HG02588 (cell line): ENCODE measurements at regions not wholly inside any gene's neighbourhood (a gene's known extent, or its start where the extent isn't known, plus 50 kb on each side); places are given as distances from the start of the nearest gene placed in this dataset.

Source experiments
- ATAC-seq: cut with Tn5 transposase; IDR thresholded peaks from one replicate; pipeline ENCODE4 v1.9.1; 2021; ENCODE audit warnings: mild to moderate bottlenecking, moderate library complexity; ENCODE audit not compliant: unreplicated experiment

DNA sequence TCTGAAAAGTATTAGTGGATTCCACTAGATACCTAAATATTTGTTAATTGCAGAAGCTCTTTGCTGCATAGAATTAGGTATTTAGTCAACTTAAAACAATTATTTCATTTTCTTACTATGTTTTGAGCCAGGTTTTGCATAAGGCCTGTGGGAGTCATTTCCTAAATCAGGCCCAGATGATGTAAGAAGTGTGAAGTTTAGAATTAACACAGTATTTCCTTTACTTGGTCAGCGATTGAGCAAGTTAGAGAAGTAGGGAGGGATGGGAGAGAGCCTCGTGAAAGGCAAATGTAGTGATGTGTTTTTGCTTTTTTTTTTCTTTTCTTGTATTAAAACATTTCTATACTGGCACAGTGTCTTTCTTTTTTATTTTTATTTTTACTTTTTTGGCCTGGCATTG, 711.1 kb downstream of the HDGFL1 start:
- no peak for ATAC-seq

- no peak for ATAC-seq
Measured at GRCh38 chr6:23282252-23283021, 713.1 kb downstream of the HDGFL1 start.

- ATAC-seq, result no peak
Measured at GRCh38 chr6:23293653-23294052, 724.3 kb downstream of the HDGFL1 start.

GRCh38 chr6:23301556-23301955, 732.2 kb downstream of the HDGFL1 start:
- no peak for ATAC-seq

DNA sequence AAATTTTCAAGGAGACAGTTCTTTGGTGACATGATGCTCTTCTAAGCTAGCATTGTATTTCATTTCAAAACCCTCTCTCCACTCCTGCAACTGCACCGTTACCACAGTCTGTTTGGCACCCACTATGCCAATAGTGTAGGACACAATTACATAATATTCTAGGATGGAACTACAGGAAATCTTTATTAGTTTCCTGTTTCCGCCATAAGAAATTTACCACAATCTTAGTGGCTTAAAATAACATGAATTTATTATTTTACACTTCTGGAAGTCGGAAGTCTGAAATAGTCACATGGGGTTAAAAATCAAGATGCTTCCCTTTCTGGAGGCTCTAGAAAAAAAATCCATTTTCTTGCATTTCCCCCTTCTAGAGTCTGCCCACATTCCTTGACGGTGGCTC, 733.1 kb downstream of the HDGFL1 start:
- no peak for ATAC-seq

- no peak for ATAC-seq
Measured at GRCh38 chr6:23305325-23305943, 736.1 kb downstream of the HDGFL1 start.

DNA sequence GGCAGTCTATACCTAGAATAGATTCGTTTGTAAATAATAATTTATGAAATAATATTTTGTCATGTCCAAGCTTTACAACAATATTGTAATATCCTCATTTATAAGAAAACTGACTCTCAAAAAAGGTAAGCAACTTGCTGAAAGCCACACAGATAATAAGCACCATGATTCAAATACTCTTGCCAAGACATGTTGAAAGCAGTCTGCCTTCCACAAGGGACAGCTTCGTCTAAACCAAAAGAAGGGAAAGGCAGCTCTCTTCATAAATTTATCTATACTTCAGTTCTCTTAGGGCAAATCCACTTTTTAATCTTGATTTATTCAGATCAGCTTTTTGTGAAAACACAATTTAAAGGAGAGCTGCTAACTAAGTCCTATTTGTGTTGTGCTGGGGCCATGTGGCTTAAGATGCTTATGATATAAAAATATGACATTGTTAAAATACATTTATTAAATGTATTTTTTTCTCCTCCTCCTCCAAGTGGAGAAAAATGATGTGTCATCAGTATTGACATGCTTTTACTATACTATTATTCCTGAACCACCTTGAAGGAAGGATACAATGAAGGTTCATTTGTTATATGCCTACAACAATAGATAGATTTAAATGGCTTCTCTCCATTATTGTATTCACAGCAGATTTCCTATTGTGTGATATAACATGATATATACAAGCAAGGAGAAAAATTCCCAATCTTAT, 737.0 kb downstream of the HDGFL1 start:
- ATAC-seq, result no peak

GRCh38 chr6:23307516-23307915, 738.1 kb downstream of the HDGFL1 start:
- ATAC-seq, result no peak

GRCh38 chr6:23308166-23308565, 738.8 kb downstream of the HDGFL1 start:
- no peak for ATAC-seq

- ATAC-seq, result no peak
Measured at GRCh38 chr6:23311211-23311610, 741.8 kb downstream of the HDGFL1 start.

DNA sequence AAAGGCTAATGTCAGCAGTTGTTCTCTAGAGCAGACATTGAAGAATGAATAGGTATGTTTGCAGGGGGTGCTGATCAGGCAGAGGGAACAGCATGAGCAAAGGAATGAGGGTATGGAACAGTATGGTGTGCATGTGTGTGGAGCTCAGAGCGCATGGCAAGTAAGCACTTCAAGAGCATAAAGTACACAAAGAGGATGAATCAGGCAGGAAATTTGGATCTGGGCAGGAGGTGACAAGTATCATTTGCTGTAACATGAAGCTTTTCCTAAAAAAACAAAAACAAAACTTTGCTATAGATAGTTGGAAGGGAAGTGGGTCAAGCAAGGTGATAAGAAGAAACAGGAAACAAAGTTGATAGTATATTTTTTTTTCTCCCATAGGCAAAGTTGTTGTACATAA, 746.8 kb downstream of the HDGFL1 start:
- ATAC-seq, result no peak

- ATAC-seq, result no peak
Measured at GRCh38 chr6:23316931-23317330, 747.6 kb downstream of the HDGFL1 start.

DNA sequence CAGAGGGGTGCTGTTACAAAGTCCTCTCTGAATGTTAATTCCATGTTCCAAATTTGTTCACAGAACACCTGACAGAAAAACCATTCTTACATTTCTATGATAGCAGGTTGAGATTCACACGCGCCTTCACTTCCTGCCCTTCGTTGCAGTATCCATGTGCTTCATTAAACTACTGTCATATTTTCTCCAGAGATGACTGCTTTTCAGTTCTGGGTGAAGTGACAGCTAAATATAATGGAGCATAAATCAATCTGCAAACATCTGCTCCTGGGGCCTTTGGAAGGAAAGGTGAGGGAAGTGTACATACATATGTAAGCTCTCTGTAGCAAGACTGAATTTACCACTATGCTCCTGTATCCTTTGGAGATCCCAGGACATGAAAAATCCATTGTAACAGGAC, 750.2 kb downstream of the HDGFL1 start:
- ATAC-seq, result no peak

GRCh38 chr6:23320471-23321015, 751.2 kb downstream of the HDGFL1 start:
- no peak for ATAC-seq

DNA sequence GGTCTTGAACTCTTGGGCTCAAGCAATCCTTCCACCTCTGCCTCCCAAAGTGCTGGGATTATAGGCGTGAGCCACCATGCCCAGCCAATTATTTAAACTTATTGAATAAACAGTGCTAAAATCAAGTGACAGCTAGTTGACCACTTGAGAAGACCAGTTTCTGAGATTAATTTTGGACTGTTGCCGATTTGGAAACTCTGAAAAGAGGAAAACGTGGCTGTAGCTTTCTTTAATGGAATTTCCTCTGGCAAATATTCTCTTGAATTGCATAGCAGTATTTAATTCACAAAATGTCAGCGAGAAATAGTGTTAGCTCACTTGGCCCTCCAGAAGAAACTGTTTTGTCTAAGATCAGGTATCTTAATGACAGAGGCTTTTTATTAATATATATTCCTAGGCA, 754.5 kb downstream of the HDGFL1 start:
- no peak for ATAC-seq

GRCh38 chr6:23325065-23325464, 755.7 kb downstream of the HDGFL1 start:
- no peak for ATAC-seq

DNA sequence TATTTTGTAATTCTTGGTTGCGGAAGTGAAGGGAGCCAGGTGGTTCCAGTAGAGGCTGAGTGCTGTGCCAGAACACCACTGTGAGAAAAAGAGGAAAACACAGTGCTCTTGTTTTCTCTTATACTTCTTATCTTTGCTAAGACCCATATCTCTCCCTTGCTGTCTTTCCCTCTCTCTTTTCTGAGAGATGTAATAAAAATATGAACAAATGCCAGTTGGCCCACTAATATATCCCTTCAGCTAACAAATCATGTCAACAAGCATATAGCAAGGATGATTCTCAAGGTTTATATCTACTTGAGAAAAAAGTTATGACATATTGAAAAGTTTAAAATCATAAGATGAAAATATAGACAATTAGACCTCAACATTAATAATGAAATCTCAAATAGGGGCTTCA, 758.3 kb downstream of the HDGFL1 start:
- no peak for ATAC-seq

GRCh38 chr6:23329086-23329485, 759.7 kb downstream of the HDGFL1 start:
- no peak for ATAC-seq

- ATAC-seq, result no peak
Measured at GRCh38 chr6:23330632-23331031, 761.3 kb downstream of the HDGFL1 start.

DNA sequence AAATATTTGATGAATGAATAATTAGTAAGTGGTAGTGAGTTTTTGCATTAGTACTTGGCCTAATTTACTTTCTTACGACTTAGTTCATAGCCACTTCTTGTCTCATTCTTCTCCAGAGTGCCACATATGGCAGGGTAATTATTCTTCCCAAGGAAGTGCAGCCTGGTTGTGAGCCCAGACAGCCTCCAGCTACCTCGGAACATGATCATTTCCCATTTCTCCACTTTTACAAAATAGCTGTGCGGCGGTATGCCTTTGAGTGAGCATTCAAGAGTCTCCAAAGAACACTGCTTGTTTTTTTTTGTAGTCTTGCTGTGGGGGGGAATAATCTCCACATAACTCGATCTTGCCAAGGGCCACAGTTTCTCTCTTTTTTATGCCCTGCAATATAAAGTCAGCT, 765.0 kb downstream of the HDGFL1 start:
- no peak for ATAC-seq

- ATAC-seq, result no peak
Measured at GRCh38 chr6:23335894-23336293, 766.5 kb downstream of the HDGFL1 start.

GRCh38 chr6:23339268-23339667, 769.9 kb downstream of the HDGFL1 start:
- no peak for ATAC-seq
